CD14-positive monocyte (primary cell): ENCODE measurements at regions not wholly inside any gene's neighbourhood (a gene's known extent, or its start where the extent isn't known, plus 50 kb on each side); places are given as distances from the start of the nearest gene placed in this dataset.
"Not testable (repeated sequence)": the region's sequence is repeated elsewhere in the genome, so short reads cannot be mapped to it uniquely, and the experiment has no call there.

ENCODE experiments used
- DNase-seq, 3 donors: peaks; one replicate each; pipeline ENCODE4 v3.0.0-alpha.2; 2011 to 2022
- H2AFZ ChIP-seq: 2 replicates; pipeline ENCODE4 v1.6.0; 2012; ENCODE audit warnings: mild to moderate bottlenecking, low read depth, low read length, inconsistent platforms; ENCODE audit not compliant: insufficient read depth, poor library complexity, severe bottlenecking
- H3K27ac ChIP-seq, 2 donors: 1 replicate in 1 of 2; 2 replicates in 1 of 2; pipeline ENCODE4 v1.5.1; 2012 to 2013; ENCODE audit warnings: low read length in 2 of 2, control low read depth in 1 of 2, inconsistent platforms in 1 of 2, low read depth in 1 of 2, mild to moderate bottlenecking in 1 of 2
- H3K27me3 ChIP-seq, 2 donors: one replicate each; pipeline versions ENCODE4 v1.6.0 to v1.6.1; 2011 to 2013; ENCODE audit warnings: low read length in 2 of 2; ENCODE audit not compliant: control insufficient read depth in 2 of 2, insufficient read depth in 2 of 2
- H3K36me3 ChIP-seq, 2 donors: replicated peaks in 1 of 2; 1 replicate in 1 of 2; 2 replicates in 1 of 2; pipeline versions ENCODE4 v1.5.1 to v1.6.1; 2012 to 2013; ENCODE audit warnings: low read length in 2 of 2, control low read depth in 1 of 2, inconsistent platforms in 1 of 2, mild to moderate bottlenecking in 1 of 2; ENCODE audit not compliant: insufficient read depth in 2 of 2, control insufficient read depth in 1 of 2
- H3K4me1 ChIP-seq, 2 donors: 1 replicate in 1 of 2; 2 replicates in 1 of 2; pipeline versions ENCODE4 v1.5.1 to v1.6.1; 2012 to 2013; ENCODE audit warnings: low read length in 2 of 2, control low read depth in 1 of 2, inconsistent platforms in 1 of 2, mild to moderate bottlenecking in 1 of 2, moderate library complexity in 1 of 2; ENCODE audit not compliant: insufficient read depth in 2 of 2, control insufficient read depth in 1 of 2
- H3K4me2 ChIP-seq: replicated peaks from 2 replicates; pipeline ENCODE3; 2012; ENCODE audit warnings: low read length, moderate library complexity, mild to moderate bottlenecking; ENCODE audit not compliant: poor library complexity, severe bottlenecking; ENCODE audit errors: extremely low read depth
- H3K4me3 ChIP-seq, 3 experiments: fragments of 200-600 bp in 1 of 3; sonication (generic) in 1 of 3; replicated peaks in 1 of 3; 1 replicate in 2 of 3; 2 replicates in 1 of 3; pipeline ENCODE4 v1.5.1; 2011 to 2013; ENCODE audit warnings: low read length in 3 of 3, mild to moderate bottlenecking in 3 of 3, control low read depth in 2 of 3, low read depth in 2 of 3, inconsistent platforms in 1 of 3, moderate library complexity in 1 of 3
- H3K79me2 ChIP-seq: 2 replicates; pipeline ENCODE4 v1.6.0; 2012; ENCODE audit warnings: mild to moderate bottlenecking, control low read depth, inconsistent platforms, low read length, moderate library complexity; ENCODE audit not compliant: insufficient read depth
- H3K9ac ChIP-seq: 2 replicates; pipeline ENCODE4 v1.6.0; 2017; ENCODE audit warnings: low read length, mild to moderate bottlenecking; ENCODE audit not compliant: insufficient read depth, poor library complexity, severe bottlenecking
- H3K9me3 ChIP-seq, 2 donors: replicated peaks in 1 of 2; 1 replicate in 1 of 2; 2 replicates in 1 of 2; pipeline versions ENCODE4 v1.5.1 to v1.6.1; 2012 to 2013; ENCODE audit warnings: low read length in 2 of 2, control low read depth in 1 of 2; ENCODE audit not compliant: control insufficient read depth in 1 of 2, insufficient read depth in 1 of 2
- H4K20me1 ChIP-seq: 2 replicates; pipeline ENCODE4 v1.6.0; 2012; ENCODE audit warnings: mild to moderate bottlenecking, low read length, control low read depth, moderate library complexity; ENCODE audit not compliant: insufficient read depth
- H3K27ac Mint-ChIP-seq, 7 donors: one replicate each; pipeline ENCODE4 v1.8.0; 2020; ENCODE audit warnings: mild to moderate bottlenecking in 7 of 7, mixed read lengths in 7 of 7, moderate library complexity in 6 of 7, inconsistent platforms in 2 of 7
- H3K27me3 Mint-ChIP-seq, 3 donors: one replicate each; pipeline ENCODE4 v1.8.0; 2021 to 2022; ENCODE audit warnings: low read depth in 3 of 3, mild to moderate bottlenecking in 3 of 3, mixed read lengths in 3 of 3, moderate library complexity in 3 of 3, inconsistent platforms in 1 of 3
- H3K36me3 Mint-ChIP-seq, 2 donors: one replicate each; pipeline ENCODE4 v1.8.0; 2020; ENCODE audit warnings: mixed read lengths in 2 of 2, inconsistent platforms in 1 of 2, mild to moderate bottlenecking in 1 of 2
- H3K4me1 Mint-ChIP-seq: one replicate; pipeline ENCODE4 v1.8.0; 2020; ENCODE audit warnings: mild to moderate bottlenecking, mixed read lengths
- H3K4me3 Mint-ChIP-seq, 2 donors: one replicate each; pipeline ENCODE4 v1.8.0; 2020; ENCODE audit warnings: mild to moderate bottlenecking in 2 of 2, mixed read lengths in 2 of 2, moderate library complexity in 1 of 2
- H3K9me3 Mint-ChIP-seq, 7 donors: one replicate each; pipeline ENCODE4 v1.8.0; 2020 to 2022; ENCODE audit warnings: mixed read lengths in 7 of 7, mild to moderate bottlenecking in 6 of 7, moderate library complexity in 6 of 7, inconsistent platforms in 2 of 7
- WGBS: methylation state at CpG from one replicate; pipeline ENCODE4 v1.1.5; 2013; ENCODE audit warnings: missing lambda C conversion rate; ENCODE audit not compliant: insufficient coverage; 5-methylcytosine and 5-hydroxymethylcytosine counted together
- intact Hi-C, 2 donors: fragments of 100-400 bp; cut with micrococcal nuclease; formaldehyde crosslinking; loops; one replicate each; pipeline versions ENCODE4 v1.15.0 to v1.15.1; 2023
- TF ChIP-seq, protein P1 (sequence below): fragments of 200-600 bp; IDR thresholded peaks from one replicate; pipeline ENCODE4 v1.8.0; 2022; ENCODE audit warnings: antibody characterized with exemption, mild to moderate bottlenecking

GRCh38 chr3:118540448-118540821 lies 494.2 kb downstream of the IGSF11 start:
- H3K4me1 ChIP-seq, H3K4me3 ChIP-seq, H3K36me3 ChIP-seq, H3K36me3 Mint-ChIP-seq, H3K4me2 ChIP-seq, H4K20me1 ChIP-seq, H3K9me3 ChIP-seq, H3K27ac ChIP-seq, H3K4me3 Mint-ChIP-seq, H3K27me3 ChIP-seq, H3K27me3 Mint-ChIP-seq, H3K9ac ChIP-seq, H3K27ac Mint-ChIP-seq, intact Hi-C loops, H3K79me2 ChIP-seq, H2AFZ ChIP-seq, DNase-seq, H3K4me1 Mint-ChIP-seq: not testable (repeated sequence)
- peaks cover 3 to 14% (median 7%) of the 10 kb centered on the region in 7 donors for H3K9me3 Mint-ChIP-seq
- no CpG with 5 or more reads among the region's 5 CpGs for WGBS

DNA sequence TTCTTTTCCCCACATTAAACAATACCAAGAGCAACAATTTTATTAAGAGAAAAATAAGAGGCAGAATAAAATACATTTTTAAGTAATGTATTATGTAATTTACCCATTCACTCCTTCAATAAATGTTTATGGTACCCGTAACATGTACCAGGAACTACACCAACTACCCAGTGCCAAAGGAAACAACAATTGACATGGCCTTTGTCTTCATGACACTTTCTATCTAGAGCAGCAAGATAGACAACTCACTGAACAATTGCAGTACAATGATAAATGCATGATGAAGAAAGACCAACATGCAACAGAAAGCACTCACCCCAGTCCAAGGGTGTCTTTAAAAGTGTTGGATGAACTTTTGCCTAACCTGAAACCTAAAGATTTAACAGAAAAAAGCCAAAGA lies 493.8 kb downstream of the IGSF11 start:
- H3K4me3 ChIP-seq = no peak overlapping the region
- no peaks in the 10 kb centered on the region for H3K36me3 Mint-ChIP-seq
- no peak overlapping the region for H2AFZ ChIP-seq
- H4K20me1 ChIP-seq = no peaks in the 10 kb centered on the region
- no CpG with 5 or more reads among the region's 1 CpG for whole genome bisulfite sequencing
- no peaks in the 10 kb centered on the region for H3K79me2 ChIP-seq
- H3K27me3 ChIP-seq = no peaks in the 10 kb centered on the region
- TF ChIP-seq, protein P1, sequence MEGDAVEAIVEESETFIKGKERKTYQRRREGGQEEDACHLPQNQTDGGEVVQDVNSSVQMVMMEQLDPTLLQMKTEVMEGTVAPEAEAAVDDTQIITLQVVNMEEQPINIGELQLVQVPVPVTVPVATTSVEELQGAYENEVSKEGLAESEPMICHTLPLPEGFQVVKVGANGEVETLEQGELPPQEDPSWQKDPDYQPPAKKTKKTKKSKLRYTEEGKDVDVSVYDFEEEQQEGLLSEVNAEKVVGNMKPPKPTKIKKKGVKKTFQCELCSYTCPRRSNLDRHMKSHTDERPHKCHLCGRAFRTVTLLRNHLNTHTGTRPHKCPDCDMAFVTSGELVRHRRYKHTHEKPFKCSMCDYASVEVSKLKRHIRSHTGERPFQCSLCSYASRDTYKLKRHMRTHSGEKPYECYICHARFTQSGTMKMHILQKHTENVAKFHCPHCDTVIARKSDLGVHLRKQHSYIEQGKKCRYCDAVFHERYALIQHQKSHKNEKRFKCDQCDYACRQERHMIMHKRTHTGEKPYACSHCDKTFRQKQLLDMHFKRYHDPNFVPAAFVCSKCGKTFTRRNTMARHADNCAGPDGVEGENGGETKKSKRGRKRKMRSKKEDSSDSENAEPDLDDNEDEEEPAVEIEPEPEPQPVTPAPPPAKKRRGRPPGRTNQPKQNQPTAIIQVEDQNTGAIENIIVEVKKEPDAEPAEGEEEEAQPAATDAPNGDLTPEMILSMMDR = no peak
- no peaks in the 10 kb centered on the region for H3K4me1 Mint-ChIP-seq
- no peaks in the 10 kb centered on the region for H3K36me3 ChIP-seq
- no peak overlapping the region for H3K4me3 Mint-ChIP-seq
- H3K4me2 ChIP-seq = no peak overlapping the region
- H3K27me3 Mint-ChIP-seq = no peaks in the 10 kb centered on the region
- no peak overlapping the region for H3K27ac ChIP-seq
- intact Hi-C loops = no loop called here
- peaks cover 3 to 14% (median 7%) of the 10 kb centered on the region in 7 donors for H3K9me3 Mint-ChIP-seq
- H3K9ac ChIP-seq = no peak overlapping the region
- H3K27ac Mint-ChIP-seq = no peak overlapping the region
- DNase-seq = no peak
- peaks cover 0 to 3% of the 10 kb centered on the region in 2 donors for H3K9me3 ChIP-seq
- H3K4me1 ChIP-seq = no peaks in the 10 kb centered on the region
